HUES48 (cell line): ENCODE measurements at regions not wholly inside any gene's neighbourhood (a gene's known extent, or its start where the extent isn't known, plus 50 kb on each side); places are given as distances from the start of the nearest gene placed in this dataset.
A peak's percentile ranks its signal among the peaks of the same experiment; 100 is the strongest.
"Not testable (repeated sequence)": the region's sequence is repeated elsewhere in the genome, so short reads cannot be mapped to it uniquely, and the experiment has no call there.

Experiments
- H3K27ac ChIP-seq: one replicate; pipeline ENCODE4 v1.7.0; 2013; ENCODE audit warnings: low read depth, low read length, inconsistent platforms
- H3K27me3 ChIP-seq: 2 replicates; pipeline ENCODE4 v1.6.1; 2013; ENCODE audit warnings: mild to moderate bottlenecking, low read length; ENCODE audit not compliant: control insufficient read depth, insufficient read depth
- H3K36me3 ChIP-seq: 2 replicates; pipeline ENCODE4 v1.6.1; 2013; ENCODE audit warnings: low read length; ENCODE audit not compliant: control insufficient read depth, insufficient read depth
- H3K4me1 ChIP-seq: 2 replicates; pipeline ENCODE4 v1.6.1; 2013; ENCODE audit warnings: mild to moderate bottlenecking, low read length; ENCODE audit not compliant: control insufficient read depth, insufficient read depth
- H3K4me3 ChIP-seq: 2 replicates; pipeline ENCODE4 v1.5.1; 2013; ENCODE audit warnings: mild to moderate bottlenecking, low read depth, low read length
- H3K9ac ChIP-seq: 2 replicates; pipeline ENCODE4 v1.6.1; 2013; ENCODE audit warnings: mild to moderate bottlenecking, low read depth, low read length, moderate library complexity
- H3K9me3 ChIP-seq: 2 replicates; pipeline ENCODE4 v1.6.1; 2013; ENCODE audit warnings: low read length; ENCODE audit not compliant: control insufficient read depth, insufficient read depth

GRCh38 chr15:36449084-36449661 is 130.3 kb upstream of the CDIN1 start:
- H3K27ac ChIP-seq, result no peak overlapping the region

DNA sequence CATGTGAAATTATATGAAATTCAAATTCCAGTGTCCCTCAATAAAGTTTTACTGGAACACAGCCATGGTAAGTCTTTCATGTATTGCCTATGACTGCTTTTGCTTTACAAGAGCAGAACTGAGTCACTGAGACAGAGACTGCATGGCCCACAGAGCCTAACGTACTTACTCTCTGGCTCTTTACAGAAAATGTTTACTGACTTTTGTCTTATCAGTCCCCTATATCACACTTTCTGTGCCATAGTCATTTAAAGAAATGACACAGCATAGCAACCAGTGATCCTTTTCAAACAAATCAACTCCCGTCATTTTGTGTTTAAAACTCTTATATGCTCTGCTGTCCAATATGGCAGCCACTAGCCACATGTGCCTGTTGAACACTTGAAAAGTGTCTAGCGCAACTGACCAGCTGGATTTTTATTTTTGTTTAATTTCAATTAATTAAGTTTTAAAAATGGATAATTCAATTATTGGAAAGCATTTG is 129.7 kb upstream of the CDIN1 start:
- Histone ChIP-seq H3K27me3 (no peaks in the 10 kb centered on the region), H3K9ac (no peak overlapping the region), H3K9me3 (no peaks in the 10 kb centered on the region), H3K4me1 (peaks cover 6% of the 10 kb centered on the region; the same call in 1 of the 2 replicates), H3K27ac (no peak overlapping the region), H3K36me3 (no peaks in the 10 kb centered on the region), H3K4me3 (no peak overlapping the region)

More at GRCh38 chr15:36449084-36449661, 130.3 kb upstream of the CDIN1 start:
- Histone ChIP-seq H3K4me3 (no peak overlapping the region), H3K9me3 (no peaks in the 10 kb centered on the region), H3K27me3 (no peaks in the 10 kb centered on the region), H3K9ac (no peak overlapping the region), H3K36me3 (no peaks in the 10 kb centered on the region), H3K4me1 (peaks cover 6% of the 10 kb centered on the region; the same call in 1 of the 2 replicates)

DNA sequence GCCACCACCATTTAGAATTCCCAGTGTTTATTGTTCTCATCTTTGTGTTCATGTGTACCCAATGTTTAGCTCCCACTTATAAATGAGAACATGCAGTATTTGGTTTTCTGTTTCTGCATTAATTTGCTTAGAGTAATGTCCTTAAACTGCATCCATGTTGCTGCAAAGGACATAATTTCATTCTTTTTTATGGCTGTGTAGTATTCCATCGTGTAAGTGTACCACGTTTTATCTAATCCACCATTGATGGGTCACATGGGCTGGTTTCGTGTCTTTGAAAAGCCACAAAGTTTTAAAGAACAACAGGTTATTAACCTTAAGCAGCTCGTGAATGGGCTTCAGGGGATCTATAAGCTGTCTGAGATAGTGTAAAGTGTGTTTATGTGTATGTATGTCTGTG is 125.2 kb upstream of the CDIN1 start:
- not testable (repeated sequence) for H3K27me3 ChIP-seq, H3K27ac ChIP-seq, H3K36me3 ChIP-seq, H3K4me1 ChIP-seq, H3K9ac ChIP-seq, H3K4me3 ChIP-seq, H3K9me3 ChIP-seq

- H3K9me3 ChIP-seq, result peaks cover 3% of the 10 kb centered on the region; the same call in 1 of the 2 replicates
- H3K4me1 ChIP-seq, result no peaks in the 10 kb centered on the region
- no peaks in the 10 kb centered on the region for H3K36me3 ChIP-seq
- no peaks in the 10 kb centered on the region for H3K27me3 ChIP-seq
- H3K9ac ChIP-seq, result no peak overlapping the region
- H3K27ac ChIP-seq, result no peak overlapping the region
- no peak overlapping the region for H3K4me3 ChIP-seq
These were observed 121.0 kb upstream of the CDIN1 start for GRCh38 chr15:36458411-36458810.

DNA sequence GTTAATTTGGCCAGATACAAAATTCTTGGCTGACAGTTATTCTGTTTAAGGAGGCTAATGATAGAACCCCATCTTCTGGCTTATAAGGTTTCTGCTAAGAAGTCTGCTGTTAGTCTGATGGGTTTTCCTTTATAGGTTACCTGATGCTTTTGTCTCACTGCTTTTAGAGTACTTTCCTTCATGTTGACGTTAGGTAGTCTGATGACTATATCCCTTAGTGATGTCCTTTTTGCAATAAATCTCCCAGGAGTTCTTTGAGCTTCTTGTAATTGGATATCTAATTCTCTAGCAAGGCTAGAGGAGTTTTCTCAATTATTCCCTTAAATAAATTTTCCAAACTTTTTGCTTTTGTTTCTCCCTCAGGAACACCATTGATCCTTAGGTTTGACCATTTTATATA is 114.1 kb upstream of the CDIN1 start:
- Histone ChIP-seq H3K4me1 (peaks cover 8% of the 10 kb centered on the region), H3K4me3 (no peak overlapping the region), H3K27me3 (no peaks in the 10 kb centered on the region), H3K9ac (no peak overlapping the region), H3K36me3 (no peaks in the 10 kb centered on the region), H3K27ac (no peak overlapping the region), H3K9me3 (peaks cover 3% of the 10 kb centered on the region; the same call in 1 of the 2 replicates)

GRCh38 chr15:36468746-36469145 is 110.7 kb upstream of the CDIN1 start:
- no peak overlapping the region for H3K27ac ChIP-seq

DNA sequence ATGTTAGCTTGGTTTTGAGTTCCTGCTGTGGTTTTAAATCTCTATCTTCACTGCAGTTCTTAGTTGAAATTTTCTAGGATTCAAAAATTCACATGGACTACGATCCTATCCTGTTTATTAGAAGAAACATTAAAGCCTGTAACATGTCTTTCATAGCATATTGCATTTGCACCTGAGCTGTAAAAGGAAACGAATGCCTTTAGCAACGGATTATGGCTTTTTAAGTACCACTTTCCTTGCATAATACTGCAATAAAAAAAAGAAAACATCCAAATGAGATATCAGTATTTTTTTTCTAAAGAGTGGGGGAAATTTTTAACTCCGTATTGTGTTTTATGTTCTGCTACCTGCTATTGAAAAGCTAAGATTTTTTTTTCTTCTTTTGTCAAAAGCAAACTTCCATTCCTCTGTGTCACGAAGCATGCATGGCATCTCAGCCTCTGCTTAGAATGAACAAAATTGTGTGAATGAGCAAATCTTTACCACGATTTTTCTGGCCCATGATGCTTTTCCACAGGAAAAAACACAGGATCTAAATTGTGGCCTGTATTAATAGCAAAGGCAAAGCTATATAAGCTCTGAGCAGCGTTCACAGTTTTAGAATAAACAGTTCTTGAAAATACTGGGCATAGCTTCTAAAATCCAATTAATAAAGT is 110.0 kb upstream of the CDIN1 start:
- H3K9me3 ChIP-seq, result no peaks in the 10 kb centered on the region
- no peaks in the 10 kb centered on the region for H3K27me3 ChIP-seq
- H3K27ac ChIP-seq, result no peak overlapping the region
- H3K36me3 ChIP-seq, result no peaks in the 10 kb centered on the region
- H3K4me1 ChIP-seq, result peaks cover 8% of the 10 kb centered on the region
- H3K4me3 ChIP-seq, result no peak overlapping the region
- no peak overlapping the region for H3K9ac ChIP-seq

More at GRCh38 chr15:36468746-36469145, 110.7 kb upstream of the CDIN1 start:
- no peaks in the 10 kb centered on the region for H3K27me3 ChIP-seq
- H3K9me3 ChIP-seq, result no peaks in the 10 kb centered on the region
- H3K4me3 ChIP-seq, result no peak overlapping the region
- peaks cover 8% of the 10 kb centered on the region for H3K4me1 ChIP-seq
- no peak overlapping the region for H3K9ac ChIP-seq
- H3K36me3 ChIP-seq, result no peaks in the 10 kb centered on the region

- no peaks in the 10 kb centered on the region for H3K9me3 ChIP-seq
- no peak overlapping the region for H3K9ac ChIP-seq
- H3K27me3 ChIP-seq, result no peaks in the 10 kb centered on the region
- peaks cover 8% of the 10 kb centered on the region for H3K4me1 ChIP-seq
- no peak overlapping the region for H3K27ac ChIP-seq
- no peaks in the 10 kb centered on the region for H3K36me3 ChIP-seq
- H3K4me3 ChIP-seq, result no peak overlapping the region
These were observed 106.8 kb upstream of the CDIN1 start for GRCh38 chr15:36472672-36473071.

GRCh38 chr15:36478561-36478960 is 100.9 kb upstream of the CDIN1 start:
- Histone ChIP-seq H3K9me3 (no peaks in the 10 kb centered on the region), H3K36me3 (no peaks in the 10 kb centered on the region), H3K4me1 (peaks cover 14% of the 10 kb centered on the region), H3K4me3 (no peak overlapping the region), H3K27me3 (no peaks in the 10 kb centered on the region), H3K9ac (no peak overlapping the region), H3K27ac (peak overlapping the region; percentile 64)

GRCh38 chr15:36479200-36479896 is 100.1 kb upstream of the CDIN1 start:
- no peaks in the 10 kb centered on the region for H3K27me3 ChIP-seq
- peak overlapping the region; percentile 64 for H3K27ac ChIP-seq
- H3K9ac ChIP-seq, result no peak overlapping the region
- H3K4me1 ChIP-seq, result peaks cover 14% of the 10 kb centered on the region
- H3K36me3 ChIP-seq, result no peaks in the 10 kb centered on the region
- H3K9me3 ChIP-seq, result no peaks in the 10 kb centered on the region
- H3K4me3 ChIP-seq, result no peak overlapping the region

DNA sequence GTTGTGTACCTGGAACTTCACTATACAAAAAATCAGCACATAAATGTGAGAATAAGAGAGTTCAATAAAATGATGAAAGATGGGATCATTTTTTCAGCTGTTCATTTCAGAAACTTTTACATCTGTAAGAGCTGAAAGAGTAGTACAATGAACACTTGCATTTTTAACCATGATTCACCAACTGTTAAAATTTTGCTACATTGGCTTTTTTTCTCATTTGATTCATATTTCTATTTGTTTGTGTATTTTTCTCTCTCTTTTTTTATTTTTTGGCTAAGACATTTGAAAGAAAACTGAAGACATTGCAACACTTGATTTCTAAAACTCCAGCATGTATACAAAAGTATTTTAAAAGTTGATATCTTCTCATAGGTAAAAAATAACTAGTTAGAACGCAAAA is 98.3 kb upstream of the CDIN1 start:
- Histone ChIP-seq H3K9ac (no peak overlapping the region), H3K9me3 (no peaks in the 10 kb centered on the region), H3K36me3 (no peaks in the 10 kb centered on the region), H3K27ac (no peak overlapping the region), H3K27me3 (no peaks in the 10 kb centered on the region), H3K4me3 (no peak overlapping the region), H3K4me1 (peaks cover 14% of the 10 kb centered on the region)
